H1 (cell line): ENCODE measurements at regions not wholly inside any gene's neighbourhood (a gene's known extent, or its start where the extent isn't known, plus 50 kb on each side); places are given as distances from the start of the nearest gene placed in this dataset.

Experiments used
- CTCF ChIA-PET: fragments of 300-600 bp; sonication (Branson Sonifier 250); formaldehyde crosslinking; loops from one replicate; lab custom pipeline; 2021; ENCODE audit not compliant: partially characterized antibody; lab: Charles Lee
- POLR2A ChIA-PET: fragments of 300-600 bp; sonication (Branson Sonifier 250); formaldehyde crosslinking; loops from one replicate; lab custom pipeline; 2021; ENCODE audit warnings: inconsistent platforms; ENCODE audit not compliant: partially characterized antibody; lab: Charles Lee
- DNase-seq, 2 experiments: peaks; one replicate each; pipeline versions ENCODE4 v3.0.0 to v3.0.0-alpha.2; 2010 to 2022; ENCODE audit warnings: low spot score in 2 of 2, low read depth in 1 of 2, mixed read lengths in 1 of 2
- FAIRE-seq: peaks from 2 replicates; lab custom pipeline; 2011; peaks lifted over from hg19 to GRCh38; lab: Jason Lieb, UNC
- H2AFZ ChIP-seq: 2 replicates; pipeline ENCODE4 v1.8.1; 2012; ENCODE audit warnings: low read length, inconsistent platforms
- H2AK5ac ChIP-seq: 2 replicates; pipeline ENCODE4 v1.6.1; 2013; ENCODE audit warnings: low read depth, low read length
- H2BK120ac ChIP-seq: replicated peaks from 2 replicates; pipeline ENCODE3; 2013; ENCODE audit warnings: low read depth, low read length, inconsistent platforms
- H2BK12ac ChIP-seq: 2 replicates; pipeline ENCODE4 v1.6.1; 2013; ENCODE audit warnings: low read depth, low read length
- H2BK15ac ChIP-seq: 2 replicates; pipeline ENCODE4 v1.6.1; 2013; ENCODE audit warnings: low read length
- H2BK20ac ChIP-seq: 2 replicates; pipeline ENCODE4 v1.6.1; 2013; ENCODE audit warnings: low read length
- H2BK5ac ChIP-seq: 2 replicates; pipeline ENCODE4 v1.6.1; 2013; ENCODE audit warnings: low read depth, low read length
- H3K14ac ChIP-seq: 2 replicates; pipeline ENCODE4 v1.6.1; 2013; ENCODE audit warnings: inconsistent platforms; ENCODE audit not compliant: insufficient read length
- H3K18ac ChIP-seq: 2 replicates; pipeline ENCODE4 v1.6.1; 2013; ENCODE audit warnings: low read length; ENCODE audit errors: extremely low read depth
- H3K23ac ChIP-seq: 2 replicates; pipeline ENCODE4 v1.6.1; 2013; ENCODE audit warnings: inconsistent platforms; ENCODE audit not compliant: insufficient read length
- H3K23me2 ChIP-seq: 2 replicates; pipeline ENCODE4 v1.6.1; 2013; ENCODE audit warnings: low read depth, low read length
- H3K27ac ChIP-seq: 2 replicates; pipeline ENCODE4 v1.6.1; 2011; ENCODE audit warnings: low read depth, low read length, inconsistent platforms
- H3K27me3 ChIP-seq, 4 experiments: replicated peaks in 1 of 4; 1 replicate in 1 of 4; 2 replicates in 3 of 4; pipeline versions ENCODE4 v1.6.1 to v1.8.1; 2011 to 2013; ENCODE audit warnings: low read length in 3 of 4, mild to moderate bottlenecking in 3 of 4, inconsistent platforms in 2 of 4, mixed read lengths in 2 of 4, moderate library complexity in 1 of 4; ENCODE audit not compliant: control insufficient read depth in 3 of 4, insufficient read depth in 3 of 4; ENCODE audit errors: extremely low read depth in 1 of 4
- H3K36me3 ChIP-seq, 4 experiments: 2 replicates each; pipeline versions ENCODE4 v1.6.1 to v1.8.1; 2011 to 2013; ENCODE audit warnings: mild to moderate bottlenecking in 4 of 4, low read length in 3 of 4, moderate library complexity in 2 of 4, control low read depth in 1 of 4, inconsistent platforms in 1 of 4; ENCODE audit not compliant: insufficient read depth in 4 of 4, control insufficient read depth in 2 of 4
- H3K4ac ChIP-seq: replicated peaks from 2 replicates; pipeline ENCODE3; 2013; ENCODE audit warnings: low read length, low read depth, mixed read lengths, inconsistent platforms; ENCODE audit not compliant: insufficient read length
- H3K4me1 ChIP-seq, 4 experiments: replicated peaks in 1 of 4; 1 replicate in 1 of 4; 2 replicates in 3 of 4; pipeline versions ENCODE4 v1.6.1 to v1.8.1; 2011 to 2013; ENCODE audit warnings: low read length in 3 of 4, inconsistent platforms in 2 of 4, mixed read lengths in 1 of 4; ENCODE audit not compliant: insufficient read depth in 4 of 4, control insufficient read depth in 3 of 4
- H3K4me2 ChIP-seq, 2 experiments: 2 replicates each; pipeline versions ENCODE4 v1.6.1 to v1.8.1; 2011 to 2013; ENCODE audit warnings: low read depth in 2 of 2, low read length in 2 of 2, control low read depth in 1 of 2, inconsistent platforms in 1 of 2, mild to moderate bottlenecking in 1 of 2; ENCODE audit not compliant: insufficient read depth in 1 of 2
- H3K4me3 ChIP-seq, 4 experiments: fragments of 200-600, 300-600 bp in 1 of 4; sonication (generic), shearing (Covaris generic), sonication (Bioruptor Twin) in 1 of 4; 2 replicates each; pipeline versions ENCODE4 v1.5.1 to v1.8.1; 2011 to 2016; ENCODE audit warnings: low read length in 4 of 4, low read depth in 3 of 4, control low read depth in 2 of 4, inconsistent platforms in 2 of 4, mild to moderate bottlenecking in 2 of 4, mixed read lengths in 1 of 4, moderate library complexity in 1 of 4; ENCODE audit not compliant: insufficient read depth in 2 of 4; ENCODE audit errors: extremely low read depth in 1 of 4
- H3K56ac ChIP-seq: replicated peaks from 2 replicates; pipeline ENCODE3; 2013; ENCODE audit warnings: low read depth, mild to moderate bottlenecking, mixed read lengths, low read length, inconsistent platforms; ENCODE audit not compliant: insufficient read length
- H3K79me1 ChIP-seq: 2 replicates; pipeline ENCODE4 v1.6.1; 2013; ENCODE audit warnings: low read depth, low read length, control low read depth
- H3K79me2 ChIP-seq, 2 experiments: 2 replicates each; pipeline versions ENCODE4 v1.6.1 to v1.8.1; 2012 to 2013; ENCODE audit warnings: low read length in 2 of 2, mild to moderate bottlenecking in 2 of 2, inconsistent platforms in 1 of 2; ENCODE audit not compliant: insufficient read depth in 2 of 2, control insufficient read depth in 1 of 2
- H3K9ac ChIP-seq, 4 experiments: replicated peaks in 1 of 4; 1 replicate in 1 of 4; 2 replicates in 3 of 4; pipeline versions ENCODE4 v1.6.1 to v1.8.1; 2011 to 2013; ENCODE audit warnings: low read depth in 3 of 4, low read length in 3 of 4, control low read depth in 2 of 4, mild to moderate bottlenecking in 2 of 4, moderate library complexity in 2 of 4, inconsistent platforms in 1 of 4; ENCODE audit errors: extremely low read depth in 1 of 4
- H3K9me3 ChIP-seq, 2 experiments: 2 replicates each; pipeline versions ENCODE4 v1.6.1 to v1.8.1; 2012 to 2013; ENCODE audit warnings: mild to moderate bottlenecking in 2 of 2, moderate library complexity in 2 of 2, control low read depth in 1 of 2, inconsistent platforms in 1 of 2, low read depth in 1 of 2, low read length in 1 of 2, mixed read lengths in 1 of 2; ENCODE audit not compliant: insufficient read depth in 2 of 2
- H4K20me1 ChIP-seq, 2 experiments: replicated peaks in 1 of 2; 2 replicates each; pipeline versions ENCODE3 to v1.8.1; 2011 to 2013; ENCODE audit warnings: inconsistent platforms in 2 of 2, low read length in 2 of 2, mild to moderate bottlenecking in 1 of 2; ENCODE audit not compliant: insufficient read depth in 2 of 2, control insufficient read depth in 1 of 2
- H4K5ac ChIP-seq: 2 replicates; pipeline ENCODE4 v1.6.1; 2013; ENCODE audit warnings: low read length, low read depth, mixed read lengths, inconsistent platforms; ENCODE audit not compliant: insufficient read length
- H4K8ac ChIP-seq: 2 replicates; pipeline ENCODE4 v1.8.0; 2013; ENCODE audit warnings: mild to moderate bottlenecking, moderate library complexity, low read length, inconsistent platforms; ENCODE audit not compliant: insufficient read depth; ENCODE audit errors: extremely low read depth
- H4K91ac ChIP-seq: replicated peaks from 2 replicates; pipeline ENCODE3; 2013; ENCODE audit warnings: low read length, mixed read lengths, inconsistent platforms; ENCODE audit not compliant: insufficient read length
- CTCF ChIP-seq, 3 experiments: IDR thresholded peaks; 1 replicate in 2 of 3; 2 replicates in 1 of 3; pipeline versions ENCODE4 v1.5.1 to v1.6.1; 2011; ENCODE audit warnings: low read length in 3 of 3, mild to moderate bottlenecking in 3 of 3, inconsistent platforms in 2 of 3, low read depth in 1 of 3, moderate library complexity in 1 of 3; ENCODE audit not compliant: insufficient read depth in 1 of 3; ENCODE audit errors: control extremely low read depth in 1 of 3
- HDAC2 ChIP-seq, 2 experiments: fragments of 300-600 bp in 1 of 2; sonication (generic) in 1 of 2; IDR thresholded peaks; 2 replicates each; pipeline ENCODE4 v1.6.1; 2011 to 2012; ENCODE audit warnings: low read depth in 2 of 2, low read length in 2 of 2, mild to moderate bottlenecking in 2 of 2, moderate library complexity in 2 of 2, borderline replicate concordance in 1 of 2, inconsistent platforms in 1 of 2
- KDM1A ChIP-seq: fragments of 200-600, 300-600 bp; sonication (generic); IDR thresholded peaks from 2 replicates; pipeline ENCODE4 v1.7.1; 2016; ENCODE audit warnings: mild to moderate bottlenecking, low read length, borderline replicate concordance
- RAD21 ChIP-seq, 2 experiments: IDR thresholded peaks in 1 of 2; conservative IDR thresholded peaks in 1 of 2; 2 replicates each; pipeline ENCODE4 v1.6.1; 2011; ENCODE audit warnings: low read depth in 2 of 2, low read length in 2 of 2, improper control_type of control experiment in 1 of 2, inconsistent platforms in 1 of 2, mild to moderate bottlenecking in 1 of 2, moderate library complexity in 1 of 2
- SIRT6 ChIP-seq: IDR thresholded peaks from one replicate; pipeline ENCODE4 v1.7.1; 2012; ENCODE audit warnings: low read length, inconsistent platforms
- WGBS, 2 experiments: shearing (Covaris generic) in 1 of 2; methylation state at CpG; one replicate each; pipeline versions ENCODE4 v1.1.6 to v1.1.7; 2013 to 2015; ENCODE audit warnings: low lambda C conversion rate in 2 of 2, mixed read lengths in 2 of 2, inconsistent platforms in 1 of 2, low coverage in 1 of 2, missing lambda C conversion rate in 1 of 2; ENCODE audit not compliant: insufficient replicate concordance in 2 of 2, insufficient coverage in 1 of 2, insufficient read length in 1 of 2; ENCODE audit errors: extremely low coverage in 1 of 2, missing lambda C conversion rate in 1 of 2; 5-methylcytosine and 5-hydroxymethylcytosine counted together

GRCh38 chr20:62540504-62540903, 64.7 kb upstream of the GATA5 start:
- no peak overlapping the region for H3K4ac ChIP-seq
- H4K5ac ChIP-seq, result no peak overlapping the region
- H4K91ac ChIP-seq, result no peak overlapping the region
- H2AFZ ChIP-seq, result no peak overlapping the region
- no peak overlapping the region for H2AK5ac ChIP-seq
- H2BK12ac ChIP-seq, result no peak overlapping the region
- no peak overlapping the region for H2BK20ac ChIP-seq
- H3K4me3 ChIP-seq, result no peak overlapping the region
- no peaks in the 10 kb centered on the region for H4K20me1 ChIP-seq
- ChIA-PET CTCF (interaction anchor here (0.6 to 5.1 kb wide), 30 partner anchors 9 to 231 kb away, joined by 3 to 49 read pairs (median 3); partner anchors contain the start of gene SLCO4A1), POLR2A (interaction anchor here (0.9 to 3.3 kb wide), 2 partner anchors 9 to 16 kb away, joined by 3 to 9 read pairs; no protein-coding TSS in a partner anchor)
- WGBS, 2 experiments, result 87% methylated on average over 14 of the region's 14 CpGs; no CpG with 5 or more reads in 1 of the 2 experiments
- DNase-seq, result no peak
- no peak for TF ChIP-seq SIRT6
- peak in 1 of 2 experiments; percentile 30; a peak in 1 of 4 replicates for TF ChIP-seq RAD21 (IDR thresholded peaks at IDR 0.05 in 1 of 2, conservative IDR thresholded peaks at IDR 0.05 in 1 of 2; ENCODE audit: low read depth in 2 of 2, low read length in 2 of 2)
- TF ChIP-seq KDM1A, result no peak
- TF ChIP-seq CTCF (IDR thresholded peaks at IDR 0.05; ENCODE audit: control extremely low read depth in 1 of 3, insufficient read depth in 1 of 3, low read depth in 1 of 3, low read length in 3 of 3), result peak; percentile 36 to 48 (median 43)
- TF ChIP-seq HDAC2 (IDR thresholded peaks at IDR 0.05; ENCODE audit: borderline replicate concordance in 1 of 2, low read depth in 2 of 2, low read length in 2 of 2), result no peak
- no peak overlapping the region for H3K18ac ChIP-seq
- no peak overlapping the region for H2BK120ac ChIP-seq
- no peak overlapping the region for H3K9ac ChIP-seq
- H3K4me2 ChIP-seq, result no peak overlapping the region
- H3K79me1 ChIP-seq, result no peaks in the 10 kb centered on the region
- no peak overlapping the region for H3K27ac ChIP-seq
- no peaks in the 10 kb centered on the region for H3K23me2 ChIP-seq
- no peak overlapping the region for H2BK5ac ChIP-seq
- no peaks in the 10 kb centered on the region; a peak in 2 of 4 replicates for H3K9me3 ChIP-seq
- H4K8ac ChIP-seq, result no peak overlapping the region
- H3K4me1 ChIP-seq, result no peaks in the 10 kb centered on the region
- no peaks in the 10 kb centered on the region; a peak in 1 of 7 replicates for H3K27me3 ChIP-seq
- H3K56ac ChIP-seq, result no peak overlapping the region
- H3K79me2 ChIP-seq, result no peaks in the 10 kb centered on the region
- H3K14ac ChIP-seq, result no peak overlapping the region
- H2BK15ac ChIP-seq, result no peak overlapping the region
- no peak for FAIRE-seq
- no peaks in the 10 kb centered on the region for H3K36me3 ChIP-seq
- no peak overlapping the region for H3K23ac ChIP-seq
